ENCODE measurements at regions not wholly inside any gene's neighbourhood (a gene's known extent, or its start where the extent isn't known, plus 50 kb on each side); places are given as distances from the start of the nearest gene placed in this dataset.

DNA sequence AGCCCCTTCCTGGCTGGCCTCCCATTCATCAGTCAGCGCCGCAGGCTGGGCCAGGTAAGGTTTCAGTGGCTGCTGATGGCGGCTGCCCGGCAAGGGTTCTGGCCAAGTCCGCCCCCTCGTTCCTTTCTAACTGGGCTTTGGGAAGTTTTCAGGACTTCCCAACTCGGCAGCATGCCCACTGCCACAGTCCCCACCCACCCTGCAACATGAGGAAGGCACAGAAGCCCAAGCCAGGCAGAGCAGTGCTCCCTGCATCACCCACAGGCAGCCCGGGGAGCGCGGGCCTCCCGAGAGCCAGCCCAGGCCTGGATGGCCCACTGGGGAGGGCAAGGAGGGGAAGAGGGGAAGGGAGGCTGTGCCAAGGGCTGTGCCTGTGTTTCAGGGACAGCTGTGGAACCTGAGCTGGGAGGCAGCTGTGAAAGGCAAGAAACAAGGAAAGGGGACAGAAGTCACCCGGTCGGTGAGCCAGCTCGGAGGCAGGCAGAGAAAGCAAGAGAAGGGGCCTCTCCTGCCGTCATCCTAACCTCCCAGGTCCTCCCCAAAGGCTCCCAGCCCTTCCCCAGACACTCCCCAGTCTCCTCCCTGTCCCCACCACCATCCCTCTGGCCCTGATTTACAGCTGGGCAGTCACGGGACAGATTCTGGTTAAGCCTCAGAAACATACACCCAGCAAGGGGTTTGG is 73.9 kb downstream of the CPN2 start:
- Mint-ChIP-seq H3K9me3 (peaks cover 2% of the 10 kb centered on the region), H3K4me1 (peaks cover 12% of the 10 kb centered on the region), H3K36me3 (ENCODE audit: low read depth) (no peaks in the 10 kb centered on the region), H3K27me3 (peaks cover 11% of the 10 kb centered on the region), H3K27ac (no peak overlapping the region), H3K4me3 (no peak overlapping the region)
- no peak for DNase-seq
- ChIA-PET POLR2A (no interaction called here), CTCF (no interaction called here)

DNA sequence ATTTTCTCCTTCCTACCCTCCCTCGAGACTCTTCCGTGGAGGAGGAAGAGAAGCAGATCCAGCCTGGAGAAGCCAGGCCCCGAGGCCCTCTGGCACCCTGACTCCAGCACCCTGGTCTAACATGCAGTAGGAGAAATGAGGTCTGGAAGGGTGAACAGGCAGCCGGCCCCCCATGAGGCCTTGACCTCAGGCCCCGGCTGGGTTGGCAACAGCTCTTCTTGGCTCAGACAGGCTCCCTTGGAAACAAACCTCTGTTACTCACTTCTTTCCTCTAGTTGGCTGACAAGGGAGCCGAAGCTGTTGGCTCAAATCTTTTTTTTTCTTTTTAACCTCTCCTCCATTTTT is 73.4 kb downstream of the CPN2 start:
- H3K36me3 Mint-ChIP-seq (ENCODE audit: low read depth): no peaks in the 10 kb centered on the region
- peaks cover 12% of the 10 kb centered on the region for H3K4me1 Mint-ChIP-seq

DNA sequence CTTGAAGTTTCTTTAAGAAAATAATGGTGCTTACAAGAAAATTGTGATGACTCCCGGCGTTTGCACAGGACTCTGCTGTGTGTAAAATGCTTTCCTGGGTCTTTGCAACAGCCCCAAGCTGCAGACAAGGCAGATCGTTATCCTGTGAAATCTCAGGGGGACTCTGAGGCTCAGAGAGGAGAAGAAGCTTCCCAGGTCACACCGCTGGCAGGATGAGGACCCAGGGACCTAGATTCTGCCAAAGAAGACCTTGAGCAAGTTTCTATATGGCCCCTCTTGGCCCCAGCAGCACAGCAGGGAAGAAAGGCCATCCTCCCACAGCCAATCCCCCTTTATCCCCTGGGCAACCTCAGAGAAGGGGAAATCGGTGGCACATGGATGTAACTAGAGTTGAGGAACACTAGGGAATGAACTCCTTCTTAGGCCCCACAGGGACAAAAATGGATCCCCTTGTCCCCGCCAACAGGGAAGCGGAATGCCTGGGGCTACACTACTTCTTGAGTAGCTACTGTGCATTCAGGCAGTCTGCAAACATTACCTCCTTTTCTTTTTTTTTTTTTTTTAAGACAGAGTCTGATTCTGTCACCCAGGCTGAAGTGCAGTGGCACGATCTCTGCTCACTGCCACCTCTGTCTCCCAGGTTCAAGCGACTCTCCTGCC is 72.8 kb downstream of the CPN2 start:
- CTCF ChIA-PET: interaction anchor here (0.7 kb wide), 1 partner anchor 307 kb away, joined by 3 read pairs; no protein-coding TSS in a partner anchor
- Mint-ChIP-seq H3K27me3 (peaks cover 16% of the 10 kb centered on the region), H3K4me3 (no peak overlapping the region), H3K27ac (no peak overlapping the region), H3K36me3 (ENCODE audit: low read depth) (no peaks in the 10 kb centered on the region), H3K9me3 (peaks cover 2% of the 10 kb centered on the region), H3K4me1 (peaks cover 12% of the 10 kb centered on the region)
- POLR2A ChIA-PET: no interaction called here
- DNase-seq: no peak

More for the DNA sequence above, 73.4 kb downstream of the CPN2 start:
- H3K4me3 Mint-ChIP-seq: no peak overlapping the region
- peaks cover 2% of the 10 kb centered on the region for H3K9me3 Mint-ChIP-seq
- ChIA-PET POLR2A (no interaction called here), CTCF (no interaction called here)
- no peak for DNase-seq
- no peak overlapping the region for H3K27ac Mint-ChIP-seq
- peaks cover 15% of the 10 kb centered on the region for H3K27me3 Mint-ChIP-seq

DNA sequence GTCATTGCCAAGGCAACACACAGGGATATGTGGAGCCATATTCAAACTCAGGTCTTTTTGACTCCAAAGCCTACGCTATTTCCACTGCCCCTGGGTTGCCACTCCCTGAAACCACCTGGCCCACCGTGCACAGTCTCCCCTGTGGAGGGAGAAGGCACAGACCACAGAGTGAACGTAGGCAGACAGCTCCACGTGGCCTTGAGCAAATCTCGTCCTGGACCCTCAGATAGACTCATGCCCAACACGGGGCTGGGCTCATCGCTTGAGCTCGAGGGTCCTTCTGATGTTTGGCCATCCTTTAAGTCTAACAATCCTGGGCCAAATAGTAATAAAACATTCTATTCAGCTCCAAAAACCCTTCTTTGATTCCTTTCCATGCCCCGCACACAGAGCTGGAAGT is 72.0 kb downstream of the CPN2 start:
- Mint-ChIP-seq H3K9me3 (peaks cover 2% of the 10 kb centered on the region), H3K4me3 (no peak overlapping the region), H3K36me3 (ENCODE audit: low read depth) (no peaks in the 10 kb centered on the region), H3K27me3 (peaks cover 20% of the 10 kb centered on the region), H3K4me1 (peaks cover 12% of the 10 kb centered on the region), H3K27ac (no peak overlapping the region)
- no peak for DNase-seq
- ChIA-PET POLR2A (no interaction called here), CTCF (no interaction called here)

DNA sequence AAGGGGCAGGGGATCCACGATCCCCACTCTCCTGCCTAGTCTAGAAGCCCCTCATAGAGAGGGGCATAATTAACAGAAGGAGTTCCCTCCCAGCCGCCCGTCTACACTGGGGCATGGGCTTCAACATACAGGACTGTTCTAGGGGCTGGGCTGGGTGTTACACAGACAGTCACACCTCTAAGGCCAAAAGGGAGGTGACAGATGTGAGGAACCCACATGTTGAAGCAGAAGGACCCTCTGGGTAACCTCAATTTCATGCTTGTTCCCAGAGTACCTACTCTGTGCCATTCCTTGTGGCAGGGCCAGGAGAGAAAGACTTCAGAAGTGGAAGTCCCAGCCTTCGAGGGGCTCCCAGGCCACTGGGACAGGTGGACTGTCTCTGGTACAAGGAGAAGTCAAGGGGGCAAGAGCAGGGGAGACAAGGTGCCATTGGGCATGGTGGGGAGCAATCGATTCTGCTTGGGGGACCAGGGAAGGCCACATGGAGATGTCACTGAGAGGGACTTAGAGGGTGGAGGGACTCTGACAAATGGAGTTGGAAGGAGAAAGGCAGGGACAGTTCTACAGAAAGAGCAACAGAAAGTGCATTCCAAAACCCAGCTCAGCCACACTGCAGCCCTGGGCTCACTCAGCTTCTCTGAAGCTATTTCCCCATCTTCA is 71.3 kb downstream of the CPN2 start:
- H3K36me3 Mint-ChIP-seq (ENCODE audit: low read depth): no peaks in the 10 kb centered on the region
- H3K4me1 Mint-ChIP-seq: peaks cover 10% of the 10 kb centered on the region
- H3K9me3 Mint-ChIP-seq: peaks cover 2% of the 10 kb centered on the region
- no peak overlapping the region for H3K27ac Mint-ChIP-seq
- ChIA-PET POLR2A (no interaction called here), CTCF (interaction anchor here (1.2 kb wide), 1 partner anchor 36 kb away, joined by 3 read pairs; no protein-coding TSS in a partner anchor)
- DNase-seq: no peak
- H3K27me3 Mint-ChIP-seq: peaks cover 20% of the 10 kb centered on the region
- H3K4me3 Mint-ChIP-seq: no peak overlapping the region

DNA sequence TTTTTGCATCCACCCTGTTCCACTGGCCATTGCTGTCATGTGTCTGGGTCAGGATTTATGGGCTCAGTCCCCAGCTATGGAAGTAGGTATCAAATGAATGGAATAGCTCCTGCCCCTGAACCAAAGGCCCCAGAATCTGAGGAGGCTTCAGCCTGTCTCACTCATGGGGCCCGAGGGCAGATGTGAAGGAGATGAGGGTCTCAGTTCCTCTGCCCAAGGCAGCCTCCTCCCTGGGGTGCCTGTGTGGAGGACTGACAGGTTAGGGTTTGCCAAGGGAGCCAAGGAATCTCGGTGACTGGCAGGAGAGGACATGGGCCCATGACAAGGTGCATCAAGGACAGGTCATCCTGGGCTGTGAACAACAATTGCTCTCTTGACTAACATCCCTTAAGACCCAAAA is 70.4 kb downstream of the CPN2 start:
- ChIA-PET POLR2A (no interaction called here), CTCF (interaction anchor here (1.2 kb wide), 1 partner anchor 35 kb away, joined by 3 read pairs; no protein-coding TSS in a partner anchor)
- DNase-seq: no peak
- Mint-ChIP-seq H3K4me1 (peaks cover 3% of the 10 kb centered on the region), H3K27me3 (peaks cover 15% of the 10 kb centered on the region), H3K4me3 (no peak overlapping the region), H3K9me3 (no peaks in the 10 kb centered on the region), H3K36me3 (ENCODE audit: low read depth) (no peaks in the 10 kb centered on the region), H3K27ac (no peak overlapping the region)

DNA sequence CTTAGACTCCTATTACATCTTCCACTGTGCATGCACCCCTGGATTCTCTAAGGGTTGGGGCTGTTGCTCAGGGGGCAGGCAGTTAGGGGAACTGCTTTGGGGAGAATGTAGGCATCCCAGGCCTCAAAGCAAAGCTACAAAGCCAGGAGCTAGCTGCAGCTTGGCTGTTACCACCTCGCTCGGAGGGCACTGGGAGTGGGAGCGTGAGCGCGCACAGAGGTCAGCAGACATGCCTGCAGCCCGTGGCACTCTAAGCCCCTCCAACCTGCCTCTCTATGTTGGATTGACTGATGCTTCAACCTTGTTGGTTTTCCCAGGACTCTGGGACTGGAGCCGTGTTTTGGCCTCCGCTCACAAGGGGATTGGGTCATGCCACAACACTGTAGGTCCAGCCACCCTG is 69.8 kb downstream of the CPN2 start:
- Mint-ChIP-seq H3K36me3 (ENCODE audit: low read depth) (no peaks in the 10 kb centered on the region), H3K4me1 (no peaks in the 10 kb centered on the region), H3K27me3 (peaks cover 15% of the 10 kb centered on the region), H3K4me3 (no peak overlapping the region), H3K27ac (no peak overlapping the region), H3K9me3 (no peaks in the 10 kb centered on the region)
- POLR2A ChIA-PET: no interaction called here
- no peak for DNase-seq
- CTCF ChIA-PET: interaction anchor here (1.2 kb wide), 1 partner anchor 35 kb away, joined by 3 read pairs; no protein-coding TSS in a partner anchor

DNA sequence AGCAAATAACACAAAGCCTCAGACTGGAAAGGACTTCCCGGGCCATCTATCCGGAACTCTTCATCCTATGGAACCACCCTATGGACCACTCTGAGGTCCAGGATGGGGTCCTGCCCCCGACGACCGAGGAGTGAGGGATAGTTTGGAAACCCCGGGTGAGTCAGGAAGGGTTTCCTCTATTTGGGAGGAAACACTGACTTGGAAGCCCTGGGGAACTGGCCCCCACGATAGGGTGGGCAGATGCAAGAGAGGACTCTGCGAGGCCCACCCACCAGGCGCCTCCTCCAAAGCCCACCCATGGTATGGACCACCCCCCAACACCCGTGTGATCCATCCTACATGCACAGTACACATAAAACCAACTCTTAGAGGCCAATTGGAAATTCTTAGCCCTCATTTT is 69.4 kb downstream of the CPN2 start:
- Mint-ChIP-seq H3K9me3 (no peaks in the 10 kb centered on the region), H3K27ac (no peak overlapping the region), H3K4me1 (no peaks in the 10 kb centered on the region), H3K4me3 (no peak overlapping the region), H3K27me3 (peaks cover 15% of the 10 kb centered on the region), H3K36me3 (ENCODE audit: low read depth) (no peaks in the 10 kb centered on the region)
- no peak for DNase-seq
- ChIA-PET POLR2A (no interaction called here), CTCF (no interaction called here)

DNA sequence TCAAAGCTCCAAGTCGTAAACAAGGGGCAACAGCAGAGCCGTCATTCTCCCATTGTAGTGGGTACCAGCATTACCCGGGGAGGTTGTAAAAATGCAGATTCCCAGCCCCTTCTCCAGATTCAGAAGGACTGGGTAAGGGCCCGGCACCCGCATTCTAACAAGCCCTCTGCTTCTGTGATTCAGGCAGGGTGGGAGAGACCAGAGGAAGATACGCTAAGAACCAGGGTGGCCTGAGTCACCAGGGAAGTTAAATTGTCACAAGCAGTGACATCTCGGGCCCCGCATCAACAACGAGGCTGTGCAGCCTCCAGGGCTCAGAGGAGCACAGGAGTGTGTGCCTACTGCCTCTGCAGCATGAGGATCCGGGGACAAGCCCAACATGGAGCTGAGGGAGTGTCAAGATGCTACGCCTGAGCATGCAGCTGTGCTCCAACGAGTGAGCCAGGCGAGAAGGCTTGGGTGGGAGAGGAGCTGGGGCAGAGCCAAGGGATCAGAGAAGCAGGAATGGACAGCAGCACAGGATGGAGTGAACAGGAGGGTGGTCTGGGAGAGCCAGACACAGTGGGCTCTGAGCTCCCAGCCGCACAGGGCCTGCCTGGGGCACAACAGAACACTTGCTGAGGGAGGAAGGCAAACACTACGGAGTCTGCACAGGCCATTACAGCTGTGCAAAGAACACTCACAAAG is 68.5 kb downstream of the CPN2 start:
- no peak for DNase-seq
- Mint-ChIP-seq H3K4me3 (no peak overlapping the region), H3K4me1 (no peaks in the 10 kb centered on the region), H3K27me3 (peaks cover 21% of the 10 kb centered on the region), H3K27ac (no peak overlapping the region), H3K36me3 (ENCODE audit: low read depth) (no peaks in the 10 kb centered on the region), H3K9me3 (no peaks in the 10 kb centered on the region)
- ChIA-PET CTCF (no interaction called here), POLR2A (no interaction called here)

DNA sequence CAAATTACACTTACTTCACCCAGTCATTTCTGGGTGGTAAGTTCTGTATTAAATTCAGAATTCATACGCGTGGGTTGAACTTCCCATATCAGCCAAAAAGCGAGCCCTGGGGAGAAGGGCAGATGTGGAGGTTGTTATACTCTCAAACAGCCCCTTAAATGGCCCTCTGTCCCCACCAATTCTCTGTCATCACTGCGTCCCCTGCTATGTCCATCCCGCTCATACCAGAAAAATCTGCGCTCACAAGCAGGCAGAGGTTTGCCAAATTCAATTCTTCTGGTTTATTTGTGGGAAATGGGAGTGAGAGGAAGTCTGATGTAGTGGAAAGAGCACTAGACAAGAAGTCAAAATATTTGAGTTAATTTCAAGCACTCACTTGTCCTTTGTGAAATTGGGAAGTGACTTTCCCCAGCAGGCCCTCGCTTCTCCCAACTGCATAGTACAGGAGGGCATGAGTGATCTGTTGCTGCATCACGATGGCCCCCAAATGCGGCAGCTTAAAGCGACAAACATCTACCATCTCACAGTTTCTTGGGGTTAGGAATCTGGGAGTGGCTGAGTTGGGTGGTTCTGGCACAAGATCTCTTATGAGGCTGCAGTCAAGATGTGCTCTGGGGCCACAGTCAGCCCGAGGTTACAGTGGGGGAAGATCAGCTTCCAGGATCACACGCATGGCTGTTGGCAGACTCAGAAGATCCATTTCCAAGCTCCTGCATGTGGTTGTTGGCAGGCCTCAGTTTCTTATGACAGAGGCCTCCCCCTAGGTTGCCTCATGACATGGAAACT is 67.7 kb downstream of the CPN2 start:
- H3K4me3 Mint-ChIP-seq: no peak overlapping the region
- ChIA-PET POLR2A (no interaction called here), CTCF (interaction anchor here (1.3 kb wide), 1 partner anchor 33 kb away, joined by 3 read pairs; no protein-coding TSS in a partner anchor)
- H3K36me3 Mint-ChIP-seq (ENCODE audit: low read depth): no peaks in the 10 kb centered on the region
- no peaks in the 10 kb centered on the region for H3K9me3 Mint-ChIP-seq
- peaks cover 28% of the 10 kb centered on the region for H3K27me3 Mint-ChIP-seq
- H3K27ac Mint-ChIP-seq: no peak overlapping the region
- DNase-seq: no peak
- H3K4me1 Mint-ChIP-seq: no peaks in the 10 kb centered on the region

DNA sequence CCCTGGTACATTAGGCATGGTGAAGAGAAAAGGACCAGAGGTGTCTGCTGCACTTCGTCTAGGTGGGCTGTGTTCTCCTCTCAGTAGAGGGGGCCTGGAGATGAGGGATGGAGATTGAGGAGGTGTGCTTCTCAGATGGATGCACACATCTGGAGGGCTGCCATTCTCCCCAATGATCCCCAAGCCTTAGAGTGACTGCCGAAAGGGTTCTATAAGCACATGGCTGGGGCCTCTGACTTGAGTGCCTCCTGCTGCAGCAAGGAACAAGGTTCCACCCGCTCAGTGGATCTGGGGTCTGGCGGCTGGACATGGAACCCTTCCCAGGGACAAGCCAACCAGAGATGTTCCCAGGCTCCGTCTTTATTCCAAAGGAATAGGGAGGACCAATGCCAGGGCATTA is 66.8 kb downstream of the CPN2 start:
- no peak overlapping the region for H3K27ac Mint-ChIP-seq
- H3K36me3 Mint-ChIP-seq (ENCODE audit: low read depth): peaks cover 5% of the 10 kb centered on the region
- H3K9me3 Mint-ChIP-seq: no peaks in the 10 kb centered on the region
- no peaks in the 10 kb centered on the region for H3K4me1 Mint-ChIP-seq
- DNase-seq: no peak
- peaks cover 34% of the 10 kb centered on the region for H3K27me3 Mint-ChIP-seq
- ChIA-PET CTCF (interaction anchor here (1.3 kb wide), 1 partner anchor 32 kb away, joined by 3 read pairs; no protein-coding TSS in a partner anchor), POLR2A (interaction anchor here (1.3 kb wide), 1 partner anchor 10 kb away, joined by 3 read pairs; no protein-coding TSS in a partner anchor)
- no peak overlapping the region for H3K4me3 Mint-ChIP-seq

DNA sequence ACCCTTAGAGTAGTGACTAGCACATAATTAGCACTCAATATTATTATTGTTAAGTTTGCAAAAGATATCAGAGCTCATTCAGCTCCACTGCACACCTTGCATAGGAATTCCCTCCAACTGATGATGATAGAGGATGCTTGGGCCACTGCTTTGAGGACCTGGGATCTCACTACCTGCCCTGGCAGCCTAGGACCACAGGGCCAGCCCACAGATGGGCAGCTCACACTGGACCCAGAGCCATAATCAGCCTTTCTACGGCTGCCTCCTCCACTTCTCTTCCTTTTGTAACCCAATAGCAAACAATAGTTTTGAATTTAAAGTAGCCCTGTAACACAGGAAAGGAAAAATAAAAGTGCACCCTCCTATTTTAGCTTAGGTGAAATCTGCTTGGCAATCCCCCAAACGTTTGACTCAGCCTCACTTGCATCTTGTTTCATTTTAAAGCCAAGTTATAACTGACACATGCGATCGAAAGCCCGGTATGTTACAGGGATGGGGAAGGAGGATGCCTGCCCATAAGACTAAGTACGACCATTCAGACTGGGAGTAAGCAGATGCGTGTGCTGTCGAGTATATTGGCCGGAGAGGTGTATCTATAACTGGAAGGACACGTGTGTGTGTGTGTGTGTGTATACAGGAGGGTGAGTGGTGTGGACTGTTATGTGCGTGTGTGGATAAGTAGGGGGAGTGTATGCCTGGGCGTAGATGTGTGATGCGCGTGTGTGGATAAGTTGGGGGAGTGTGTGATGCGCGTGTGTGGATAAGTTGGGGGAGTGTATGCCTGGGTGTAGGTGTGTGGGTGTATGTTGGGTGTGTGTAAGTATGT is 65.9 kb downstream of the CPN2 start:
- CTCF ChIA-PET: interaction anchor here (1.3 kb wide), 1 partner anchor 31 kb away, joined by 3 read pairs; no protein-coding TSS in a partner anchor
- Mint-ChIP-seq H3K4me1 (no peaks in the 10 kb centered on the region), H3K4me3 (no peak overlapping the region), H3K27ac (no peak overlapping the region), H3K36me3 (ENCODE audit: low read depth) (peaks cover 8% of the 10 kb centered on the region), H3K9me3 (peaks cover 2% of the 10 kb centered on the region), H3K27me3 (peaks cover 36% of the 10 kb centered on the region)
- POLR2A ChIA-PET: interaction anchor here (1.3 kb wide), 1 partner anchor 9 kb away, joined by 3 read pairs; no protein-coding TSS in a partner anchor
- DNase-seq: no peak
